ENCODE measurements at regions not wholly inside any gene's neighbourhood (a gene's known extent, or its start where the extent isn't known, plus 50 kb on each side); places are given as distances from the start of the nearest gene placed in this dataset.

- no peaks in the 10 kb centered on the region for H3K36me3 ChIP-seq (replicated peaks in 1 of 2; ENCODE audit: insufficient read depth in 1 of 2, low read depth in 2 of 2)
- DNase-seq, result no peak
- no peaks in the 10 kb centered on the region for H3K9me3 ChIP-seq
- no peak overlapping the region for H3K4me3 ChIP-seq
- H3K4me1 ChIP-seq, result no peaks in the 10 kb centered on the region
- intact Hi-C loops (cut with DNase I), result no loop called here
- no peaks in the 10 kb centered on the region for H3K27me3 ChIP-seq
- WGBS, 2 donors, result 96 to 97% methylated on average over 10 of the region's 10 CpGs
- no peak for ATAC-seq
- TF ChIP-seq CTCF (IDR thresholded peaks at IDR 0.05) (no peak), POLR2A (IDR thresholded peaks at IDR 0.05) (no peak)
- no peak overlapping the region for H3K27ac ChIP-seq
Observed at GRCh38 chr5:173740400-173740799, 124.0 kb upstream of the BOD1 start.

- no peak overlapping the region for H3K27ac ChIP-seq
- H3K36me3 ChIP-seq (replicated peaks in 1 of 2; ENCODE audit: insufficient read depth in 1 of 2, low read depth in 2 of 2), result no peaks in the 10 kb centered on the region
- intact Hi-C loops (cut with DNase I), result no loop called here
- H3K4me3 ChIP-seq, result no peak overlapping the region
- DNase-seq, result no peak
- H3K9me3 ChIP-seq, result no peaks in the 10 kb centered on the region
- no peaks in the 10 kb centered on the region for H3K27me3 ChIP-seq
- no peak for TF ChIP-seq CTCF (IDR thresholded peaks at IDR 0.05)
- TF ChIP-seq POLR2A (IDR thresholded peaks at IDR 0.05), result no peak
- WGBS, 2 donors, result 86 to 92% methylated on average over 8 of the region's 8 CpGs
- H3K4me1 ChIP-seq, result no peaks in the 10 kb centered on the region
- ATAC-seq, result no peak
Observed at GRCh38 chr5:173741087-173741486, 124.6 kb upstream of the BOD1 start.

- no peak for ATAC-seq
- WGBS, 2 donors, result 90 to 95% methylated on average over 4 to 5 of the region's 5 CpGs
Observed at GRCh38 chr5:173741729-173742431, 125.4 kb upstream of the BOD1 start.

GRCh38 chr5:173742432-173742816 is 126.0 kb upstream of the BOD1 start:
- 85 to 95% methylated on average over 3 of the region's 3 CpGs for WGBS, 2 donors
- intact Hi-C loops (cut with DNase I), result no loop called here
- ATAC-seq (no peak), DNase-seq (no peak)
- Histone ChIP-seq H3K36me3 (replicated peaks in 1 of 2; ENCODE audit: insufficient read depth in 1 of 2, low read depth in 2 of 2) (no peaks in the 10 kb centered on the region), H3K27ac (no peak overlapping the region), H3K27me3 (no peaks in the 10 kb centered on the region), H3K4me1 (no peaks in the 10 kb centered on the region), H3K9me3 (no peaks in the 10 kb centered on the region), H3K4me3 (no peak overlapping the region)
- no peak for TF ChIP-seq CTCF (IDR thresholded peaks at IDR 0.05)
- TF ChIP-seq POLR2A (IDR thresholded peaks at IDR 0.05), result no peak

More at GRCh38 chr5:173741729-173742431, 125.4 kb upstream of the BOD1 start:
- Histone ChIP-seq H3K9me3 (no peaks in the 10 kb centered on the region), H3K27ac (no peak overlapping the region), H3K36me3 (replicated peaks in 1 of 2; ENCODE audit: insufficient read depth in 1 of 2, low read depth in 2 of 2) (no peaks in the 10 kb centered on the region), H3K27me3 (no peaks in the 10 kb centered on the region), H3K4me3 (no peak overlapping the region), H3K4me1 (no peaks in the 10 kb centered on the region)
- no peak for DNase-seq
- intact Hi-C loops (cut with DNase I), result no loop called here
- TF ChIP-seq POLR2A (IDR thresholded peaks at IDR 0.05) (no peak), CTCF (IDR thresholded peaks at IDR 0.05) (no peak)

Measured in body of pancreas (tissue), 4 donors.